ENCODE measurements at regions not wholly inside any gene's neighbourhood (a gene's known extent, or its start where the extent isn't known, plus 50 kb on each side); places are given as distances from the start of the nearest gene placed in this dataset.
"Not testable (repeated sequence)": the region's sequence is repeated elsewhere in the genome, so short reads cannot be mapped to it uniquely, and the experiment has no call there.

GRCh38 chr6:74479960-74480359, 725.9 kb downstream of the COL12A1 start:
- TF ChIP-seq CTCF (IDR thresholded peaks at IDR 0.05; ENCODE audit: insufficient read depth, low read length): no peak
- no peak overlapping the region for H3K4me3 ChIP-seq (ENCODE audit: low read depth, low read length)
- DNase-seq (ENCODE audit: low read depth): no peak

- H3K4me3 ChIP-seq (ENCODE audit: low read depth, low read length): no peak overlapping the region
- DNase-seq (ENCODE audit: low read depth): no peak
- TF ChIP-seq CTCF (IDR thresholded peaks at IDR 0.05; ENCODE audit: insufficient read depth, low read length): no peak
Observed at GRCh38 chr6:74479420-74479819, 726.4 kb downstream of the COL12A1 start.

DNA sequence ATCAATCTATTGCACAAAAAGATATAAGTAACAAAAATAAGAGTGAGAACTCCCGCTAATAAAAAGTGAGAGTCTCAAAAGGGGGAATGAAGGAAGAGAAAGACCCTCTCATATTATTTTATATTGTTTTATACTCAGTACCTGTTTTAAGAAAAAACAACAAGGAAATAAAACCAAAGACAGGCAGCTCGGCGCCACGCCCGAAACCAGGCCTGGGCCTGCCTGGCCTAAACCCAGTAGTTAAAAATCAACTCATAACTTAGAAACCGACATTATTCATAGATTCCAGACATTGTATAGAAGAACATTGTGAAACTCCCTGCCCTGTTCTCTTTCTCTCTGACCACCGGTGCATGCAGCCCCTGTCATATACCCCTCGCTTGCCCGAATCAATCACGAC, 731.8 kb downstream of the COL12A1 start:
- not testable (repeated sequence) for DNase-seq (ENCODE audit: low read depth); H3K4me3 ChIP-seq (ENCODE audit: low read depth, low read length)

DNA sequence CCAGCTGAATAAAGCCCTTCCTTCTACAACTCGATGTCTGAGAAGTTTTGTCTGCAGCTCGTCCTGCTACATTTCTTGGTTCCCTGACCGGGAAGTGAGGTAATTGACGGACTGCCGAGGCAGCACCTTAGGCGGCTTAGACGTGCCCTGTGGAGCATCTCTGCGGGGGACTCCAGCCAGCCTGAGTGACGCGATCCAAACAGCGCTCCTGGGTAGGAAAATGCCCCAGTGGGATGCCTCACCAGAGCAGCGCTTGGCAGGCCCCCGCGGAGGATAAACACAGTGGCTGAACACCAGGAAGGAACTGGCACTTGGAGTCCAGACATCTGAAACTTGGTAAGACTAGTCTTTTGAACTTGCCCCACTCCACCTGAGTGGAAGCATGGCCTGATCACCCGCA, 737.3 kb downstream of the COL12A1 start:
- H3K4me3 ChIP-seq (ENCODE audit: low read depth, low read length); DNase-seq (ENCODE audit: low read depth): not testable (repeated sequence)

- no peak for DNase-seq (ENCODE audit: low read depth)
- TF ChIP-seq CTCF (IDR thresholded peaks at IDR 0.05; ENCODE audit: insufficient read depth, low read length): no peak
- H3K4me3 ChIP-seq (ENCODE audit: low read depth, low read length): no peak overlapping the region
Observed at GRCh38 chr6:74467533-74468215, 738.2 kb downstream of the COL12A1 start.

DNA sequence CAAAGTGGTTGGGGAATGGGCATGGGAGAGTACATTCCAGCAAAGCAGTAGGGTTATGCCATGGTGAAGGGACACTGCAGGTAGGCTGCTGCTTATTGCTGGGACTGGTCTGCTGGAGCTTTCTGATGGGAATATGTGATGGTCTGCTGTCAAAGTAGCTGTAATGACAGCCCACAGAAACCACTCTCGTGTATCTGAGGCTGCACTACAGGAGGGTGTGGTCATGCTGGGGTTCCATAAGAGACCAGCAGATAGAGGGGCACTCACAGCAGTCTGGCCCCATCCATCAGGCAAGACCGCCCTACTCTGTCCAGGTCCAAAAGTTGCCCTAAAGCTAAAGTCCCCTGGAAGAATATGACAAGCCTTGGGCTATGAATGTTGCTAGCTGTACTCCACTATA, 739.3 kb downstream of the COL12A1 start:
- TF ChIP-seq CTCF (IDR thresholded peaks at IDR 0.05; ENCODE audit: insufficient read depth, low read length): no peak
- H3K4me3 ChIP-seq (ENCODE audit: low read depth, low read length): no peak overlapping the region
- no peak for DNase-seq (ENCODE audit: low read depth)

DNA sequence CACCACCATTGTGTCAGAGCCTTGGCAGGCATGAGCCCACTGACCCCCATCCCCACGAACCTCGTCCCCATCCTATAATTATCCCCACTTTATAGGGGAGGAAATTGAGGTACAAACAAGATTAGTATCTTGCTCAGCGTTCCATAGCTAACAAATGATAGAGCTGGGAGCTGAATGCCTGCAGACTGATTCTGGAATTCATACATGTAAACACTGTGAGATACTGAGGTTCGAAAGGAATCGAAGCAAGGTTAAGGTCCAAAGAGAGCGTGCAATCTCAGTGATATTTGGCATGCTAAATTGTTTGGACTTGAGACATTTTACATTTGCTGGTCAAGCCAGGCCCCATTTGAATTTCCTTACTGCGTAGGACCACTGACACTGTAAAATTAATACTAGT, 746.6 kb downstream of the COL12A1 start:
- no peak for TF ChIP-seq CTCF (IDR thresholded peaks at IDR 0.05; ENCODE audit: insufficient read depth, low read length)
- H3K4me3 ChIP-seq (ENCODE audit: low read depth, low read length): no peak overlapping the region
- no peak for DNase-seq (ENCODE audit: low read depth)

GRCh38 chr6:74458536-74458935, 747.3 kb downstream of the COL12A1 start:
- no peak for TF ChIP-seq CTCF (IDR thresholded peaks at IDR 0.05; ENCODE audit: insufficient read depth, low read length)
- no peak overlapping the region for H3K4me3 ChIP-seq (ENCODE audit: low read depth, low read length)
- no peak for DNase-seq (ENCODE audit: low read depth)

Measured in fibroblast of the aortic adventitia (primary cell).